ENCODE measurements at regions not wholly inside any gene's neighbourhood (a gene's known extent, or its start where the extent isn't known, plus 50 kb on each side); places are given as distances from the start of the nearest gene placed in this dataset.

- BruUV-seq (replicated peaks), result no TSS peak
- Mint-ChIP-seq H3K36me3 (ENCODE audit: insufficient read depth, unreplicated experiment) (no peaks in the 10 kb centered on the region), H3K9me3 (ENCODE audit: low read depth, unreplicated experiment) (no peaks in the 10 kb centered on the region), H3K27me3 (ENCODE audit: unreplicated experiment) (no peaks in the 10 kb centered on the region), H3K4me1 (ENCODE audit: low read depth, unreplicated experiment) (peaks cover 5% of the 10 kb centered on the region), H3K27ac (ENCODE audit: unreplicated experiment) (no peak overlapping the region), H3K4me3 (ENCODE audit: low read depth, unreplicated experiment) (no peak overlapping the region)
- no peak for TF ChIP-seq CTCF (IDR thresholded peaks at IDR 0.05; ENCODE audit: unreplicated experiment)
- CTCF ChIA-PET, result no interaction called here
- intact Hi-C loops (cut with micrococcal nuclease; ENCODE audit: unreplicated experiment), result no loop called here
- no peak for DNase-seq
Observed at GRCh38 chr1:191818198-191818597, 340.1 kb upstream of the RGS18 start.

GRCh38 chr1:191831572-191831971 is 326.7 kb upstream of the RGS18 start:
- no peaks in the 10 kb centered on the region for H3K9me3 Mint-ChIP-seq (ENCODE audit: low read depth, unreplicated experiment)
- no peaks in the 10 kb centered on the region for H3K4me1 Mint-ChIP-seq (ENCODE audit: low read depth, unreplicated experiment)
- no peak for TF ChIP-seq CTCF (IDR thresholded peaks at IDR 0.05; ENCODE audit: unreplicated experiment)
- CTCF ChIA-PET, result no interaction called here
- no TSS peak for BruUV-seq (replicated peaks)
- no peaks in the 10 kb centered on the region for H3K27me3 Mint-ChIP-seq (ENCODE audit: unreplicated experiment)
- intact Hi-C loops (cut with micrococcal nuclease; ENCODE audit: unreplicated experiment), result no loop called here
- no peak for DNase-seq
- H3K27ac Mint-ChIP-seq (ENCODE audit: unreplicated experiment), result no peak overlapping the region
- no peaks in the 10 kb centered on the region for H3K36me3 Mint-ChIP-seq (ENCODE audit: insufficient read depth, unreplicated experiment)
- no peak overlapping the region for H3K4me3 Mint-ChIP-seq (ENCODE audit: low read depth, unreplicated experiment)

- no peaks in the 10 kb centered on the region for H3K36me3 Mint-ChIP-seq (ENCODE audit: insufficient read depth, unreplicated experiment)
- H3K9me3 Mint-ChIP-seq (ENCODE audit: low read depth, unreplicated experiment), result no peaks in the 10 kb centered on the region
- no peaks in the 10 kb centered on the region for H3K27me3 Mint-ChIP-seq (ENCODE audit: unreplicated experiment)
- no TSS peak for BruUV-seq (replicated peaks)
- peaks cover 9% of the 10 kb centered on the region for H3K4me1 Mint-ChIP-seq (ENCODE audit: low read depth, unreplicated experiment)
- H3K4me3 Mint-ChIP-seq (ENCODE audit: low read depth, unreplicated experiment), result no peak overlapping the region
- no peak for DNase-seq
- intact Hi-C loops (cut with micrococcal nuclease; ENCODE audit: unreplicated experiment), result loop anchor here (1.0 kb wide), 1 partner anchor 14 kb away; no protein-coding TSS in a partner anchor
- CTCF ChIA-PET, result no interaction called here
- H3K27ac Mint-ChIP-seq (ENCODE audit: unreplicated experiment), result no peak overlapping the region
- TF ChIP-seq CTCF (IDR thresholded peaks at IDR 0.05; ENCODE audit: unreplicated experiment), result no peak
Observed at GRCh38 chr1:191839891-191840290, 318.4 kb upstream of the RGS18 start.

- no peak for DNase-seq
- intact Hi-C loops (cut with micrococcal nuclease; ENCODE audit: unreplicated experiment), result no loop called here
- no peak overlapping the region for H3K4me3 Mint-ChIP-seq (ENCODE audit: low read depth, unreplicated experiment)
Observed at GRCh38 chr1:191851799-191852595, 306.3 kb upstream of the RGS18 start.

More at GRCh38 chr1:191851799-191852595, 306.3 kb upstream of the RGS18 start:
- Mint-ChIP-seq H3K27ac (ENCODE audit: unreplicated experiment) (no peak overlapping the region), H3K9me3 (ENCODE audit: low read depth, unreplicated experiment) (no peaks in the 10 kb centered on the region), H3K27me3 (ENCODE audit: unreplicated experiment) (no peaks in the 10 kb centered on the region), H3K4me1 (ENCODE audit: low read depth, unreplicated experiment) (no peaks in the 10 kb centered on the region), H3K36me3 (ENCODE audit: insufficient read depth, unreplicated experiment) (no peaks in the 10 kb centered on the region)
- BruUV-seq (replicated peaks), result no TSS peak
- CTCF ChIA-PET, result no interaction called here
- TF ChIP-seq CTCF (IDR thresholded peaks at IDR 0.05; ENCODE audit: unreplicated experiment), result no peak

Measured in Calu3 (cell line).